ENCODE measurements at regions not wholly inside any gene's neighbourhood (a gene's known extent, or its start where the extent isn't known, plus 50 kb on each side); places are given as distances from the start of the nearest gene placed in this dataset.

DNA sequence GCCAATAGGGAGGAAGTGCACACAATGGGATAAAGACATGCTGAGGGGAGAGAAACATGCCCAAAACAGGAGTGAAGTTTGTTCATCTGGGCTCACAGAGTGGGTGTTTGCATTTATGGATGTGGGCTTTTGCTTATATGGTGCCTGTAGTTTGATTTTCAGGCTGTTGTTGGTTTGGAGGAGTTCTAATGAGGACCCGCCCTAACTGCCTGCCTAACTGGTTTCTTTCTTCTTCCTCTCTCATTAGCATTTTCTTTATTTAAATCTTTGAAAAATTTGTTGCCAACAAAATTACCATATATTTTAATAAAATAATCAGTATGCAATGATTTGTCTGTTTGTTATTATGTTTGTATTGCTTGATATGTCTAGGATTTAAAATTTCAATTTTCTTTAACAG is 1965.8 kb downstream of the C4orf33 start:
- TF ChIP-seq, protein P1, sequence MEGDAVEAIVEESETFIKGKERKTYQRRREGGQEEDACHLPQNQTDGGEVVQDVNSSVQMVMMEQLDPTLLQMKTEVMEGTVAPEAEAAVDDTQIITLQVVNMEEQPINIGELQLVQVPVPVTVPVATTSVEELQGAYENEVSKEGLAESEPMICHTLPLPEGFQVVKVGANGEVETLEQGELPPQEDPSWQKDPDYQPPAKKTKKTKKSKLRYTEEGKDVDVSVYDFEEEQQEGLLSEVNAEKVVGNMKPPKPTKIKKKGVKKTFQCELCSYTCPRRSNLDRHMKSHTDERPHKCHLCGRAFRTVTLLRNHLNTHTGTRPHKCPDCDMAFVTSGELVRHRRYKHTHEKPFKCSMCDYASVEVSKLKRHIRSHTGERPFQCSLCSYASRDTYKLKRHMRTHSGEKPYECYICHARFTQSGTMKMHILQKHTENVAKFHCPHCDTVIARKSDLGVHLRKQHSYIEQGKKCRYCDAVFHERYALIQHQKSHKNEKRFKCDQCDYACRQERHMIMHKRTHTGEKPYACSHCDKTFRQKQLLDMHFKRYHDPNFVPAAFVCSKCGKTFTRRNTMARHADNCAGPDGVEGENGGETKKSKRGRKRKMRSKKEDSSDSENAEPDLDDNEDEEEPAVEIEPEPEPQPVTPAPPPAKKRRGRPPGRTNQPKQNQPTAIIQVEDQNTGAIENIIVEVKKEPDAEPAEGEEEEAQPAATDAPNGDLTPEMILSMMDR (IDR thresholded peaks at IDR 0.05; ENCODE audit: low read depth, low read length, missing input control): no peak
- TF ChIP-seq GABPA (IDR thresholded peaks at IDR 0.05 in 1 of 2, conservative IDR thresholded peaks at IDR 0.05 in 1 of 2) (no peak), EGR1 (IDR thresholded peaks at IDR 0.05; ENCODE audit: low read depth in 2 of 2) (no peak), HNF4G (IDR thresholded peaks at IDR 0.05) (no peak), YY1 (IDR thresholded peaks at IDR 0.05) (no peak), SP1 (IDR thresholded peaks at IDR 0.05) (no peak), RXRA (IDR thresholded peaks at IDR 0.05) (no peak), HNF4A (conservative IDR thresholded peaks at IDR 0.05) (no peak)
